ENCODE measurements at regions not wholly inside any gene's neighbourhood (a gene's known extent, or its start where the extent isn't known, plus 50 kb on each side); places are given as distances from the start of the nearest gene placed in this dataset.
A peak's percentile ranks its signal among the peaks of the same experiment; 100 is the strongest.

DNA sequence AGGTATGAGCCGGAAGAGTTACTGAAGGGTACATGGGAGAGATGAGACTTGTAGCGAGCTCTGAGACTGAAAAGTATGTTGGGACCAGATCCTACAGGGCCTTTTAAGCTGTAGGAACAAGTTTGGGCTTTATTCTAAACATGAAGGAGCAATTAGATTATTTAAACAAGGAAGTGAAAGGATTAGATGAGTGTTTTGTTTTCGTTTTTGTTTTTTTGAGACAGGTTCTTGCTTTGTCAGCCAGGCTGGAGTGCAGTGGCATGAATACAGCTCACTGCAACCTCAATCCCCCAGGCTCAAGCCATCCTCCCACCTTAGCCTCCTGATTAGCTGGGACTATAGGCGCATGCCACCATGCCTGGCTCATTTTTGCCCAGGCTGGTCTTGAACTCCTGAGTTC is 110.7 kb downstream of the C1D start:
- no peak overlapping the region for H3K27ac Mint-ChIP-seq
- ATAC-seq (ENCODE audit: low read depth) (no peak), DNase-seq (ENCODE audit: low spot score in 2 of 2) (no peak)
- H3K36me3 Mint-ChIP-seq = no peaks in the 10 kb centered on the region
- no peak overlapping the region for H3K4me3 Mint-ChIP-seq
- H3K9me3 Mint-ChIP-seq = no peaks in the 10 kb centered on the region
- peaks cover 12% of the 10 kb centered on the region for H3K27me3 Mint-ChIP-seq
- H3K4me1 Mint-ChIP-seq = peaks cover 12% of the 10 kb centered on the region

DNA sequence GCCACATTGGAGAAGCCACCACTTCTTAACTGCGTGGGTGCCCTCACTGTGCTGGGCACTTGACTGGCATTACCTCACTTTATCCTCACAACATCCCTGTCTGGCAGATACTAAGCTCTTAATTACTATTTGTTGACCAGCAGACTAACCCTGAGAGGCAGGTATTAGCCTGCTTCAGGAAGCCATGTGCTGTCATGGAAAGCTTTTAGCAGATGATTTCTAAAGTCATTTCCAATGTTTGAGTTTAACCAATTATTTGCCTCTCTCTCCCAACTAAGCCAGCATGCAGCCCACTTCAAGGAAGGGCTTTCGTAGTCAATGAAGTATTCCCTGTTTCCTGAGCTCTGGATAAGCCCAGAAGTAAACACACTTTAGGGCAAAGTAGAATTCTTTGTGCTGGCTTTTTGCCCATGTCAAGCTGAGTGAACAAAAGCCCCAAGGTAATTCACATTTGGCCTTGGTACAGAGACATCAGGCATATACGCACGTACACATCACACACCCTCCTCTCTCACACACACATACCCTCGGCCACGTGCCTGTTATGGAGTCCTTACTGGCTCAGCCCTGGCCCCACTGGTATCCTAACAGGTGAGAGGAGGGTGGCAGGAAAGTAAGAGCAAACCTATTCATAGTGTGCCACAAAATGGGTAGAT is 108.6 kb downstream of the C1D start:
- H3K36me3 Mint-ChIP-seq = no peaks in the 10 kb centered on the region
- H3K4me1 Mint-ChIP-seq = peaks cover 12% of the 10 kb centered on the region
- ATAC-seq (ENCODE audit: low read depth) (no peak), DNase-seq (ENCODE audit: low spot score in 2 of 2) (no peak)
- H3K27ac Mint-ChIP-seq = no peak overlapping the region
- no peak overlapping the region for H3K4me3 Mint-ChIP-seq
- H3K27me3 Mint-ChIP-seq = peaks cover 11% of the 10 kb centered on the region
- H3K9me3 Mint-ChIP-seq = peaks cover 1% of the 10 kb centered on the region

DNA sequence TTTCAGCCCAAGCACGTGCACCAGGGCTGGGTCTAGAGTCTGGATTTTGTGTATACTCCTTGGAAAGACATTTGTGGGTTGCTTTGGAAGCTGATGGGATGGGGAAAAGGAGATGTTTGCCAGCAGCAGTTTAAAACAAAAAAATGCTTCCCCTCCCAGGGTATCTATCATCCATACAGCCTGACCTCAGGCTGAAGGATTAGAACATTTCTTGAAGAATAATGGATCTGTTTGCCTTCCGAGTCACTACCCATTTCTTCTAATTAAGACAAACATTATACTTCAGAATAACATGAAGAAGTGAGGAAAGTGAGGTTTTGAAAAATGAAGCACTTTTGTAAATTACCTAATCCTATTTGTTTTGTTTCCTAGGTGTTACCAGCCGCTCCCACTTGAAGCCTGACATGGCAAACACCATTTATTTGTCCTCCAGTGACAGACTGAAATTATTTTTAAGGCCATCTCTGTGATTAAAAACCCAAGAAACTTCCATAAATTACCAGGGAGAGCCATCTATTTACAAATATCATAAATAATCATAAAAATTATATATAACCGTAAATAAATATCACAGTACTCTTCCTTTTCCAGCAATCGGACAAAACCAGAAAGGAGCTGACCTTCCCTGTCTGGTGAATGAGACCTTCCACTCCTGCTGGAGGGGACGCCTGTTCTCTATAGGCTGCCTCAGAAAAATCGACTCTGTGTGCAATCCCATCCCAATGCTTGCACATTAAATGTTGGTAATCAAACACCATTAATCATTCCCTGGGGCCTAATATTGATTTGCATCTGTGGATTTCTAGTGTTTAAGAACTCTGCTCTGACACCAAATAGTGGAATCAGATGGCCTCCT is 106.8 kb downstream of the C1D start:
- DNase-seq (ENCODE audit: low spot score in 2 of 2) (no peak), ATAC-seq (ENCODE audit: low read depth) (no peak)
- Mint-ChIP-seq H3K4me1 (peaks cover 8% of the 10 kb centered on the region), H3K36me3 (no peaks in the 10 kb centered on the region), H3K9me3 (peaks cover 4% of the 10 kb centered on the region), H3K27me3 (peaks cover 12% of the 10 kb centered on the region), H3K4me3 (no peak overlapping the region), H3K27ac (no peak overlapping the region)

DNA sequence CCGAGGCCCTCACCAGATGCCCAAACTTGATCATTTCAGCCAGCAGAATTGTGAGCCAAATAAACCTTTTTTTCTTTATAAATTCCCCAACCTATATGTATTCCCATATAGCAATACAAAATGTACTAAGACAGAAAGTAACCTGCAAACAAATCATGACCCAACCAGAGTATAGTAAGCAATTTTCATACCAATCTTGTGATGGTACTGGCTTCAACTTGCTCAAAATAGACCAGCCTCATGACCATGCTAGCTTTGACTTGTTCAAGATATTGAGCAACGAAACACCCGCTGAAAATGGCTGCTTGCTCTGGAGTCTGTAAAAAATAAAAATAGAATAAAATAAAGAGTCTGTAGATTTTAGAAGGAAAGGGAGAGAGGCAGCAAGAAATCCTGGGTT is 97.6 kb downstream of the C1D start:
- peaks cover 2% of the 10 kb centered on the region for H3K27me3 Mint-ChIP-seq
- H3K9me3 Mint-ChIP-seq = no peaks in the 10 kb centered on the region
- no peak for DNase-seq (ENCODE audit: low spot score in 2 of 2)
- H3K4me1 Mint-ChIP-seq = no peaks in the 10 kb centered on the region
- no peaks in the 10 kb centered on the region for H3K36me3 Mint-ChIP-seq
- H3K27ac Mint-ChIP-seq = no peak overlapping the region
- no peak overlapping the region for H3K4me3 Mint-ChIP-seq
- no peak for ATAC-seq (ENCODE audit: low read depth)

DNA sequence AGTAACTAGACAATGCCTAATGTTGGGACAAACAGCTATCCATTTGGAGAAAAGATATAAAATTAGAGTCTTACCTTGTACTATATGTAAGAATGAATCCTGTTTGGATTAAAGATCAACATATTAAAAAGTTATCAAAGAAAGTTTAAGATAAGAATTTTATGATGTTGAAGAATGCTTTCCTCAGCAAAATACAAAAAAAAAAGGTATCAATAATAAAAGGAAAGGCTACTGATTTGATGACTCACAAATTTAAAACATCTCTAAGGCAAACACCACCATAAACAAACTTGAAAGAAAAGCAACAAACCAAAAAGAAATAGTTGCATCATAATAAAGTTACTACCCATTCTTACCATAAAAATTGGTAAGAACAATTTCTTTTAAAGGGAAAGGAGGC is 92.7 kb downstream of the C1D start:
- ATAC-seq (ENCODE audit: low read depth) (no peak), DNase-seq (ENCODE audit: low spot score in 2 of 2) (no peak)
- no peaks in the 10 kb centered on the region for H3K36me3 Mint-ChIP-seq
- H3K4me3 Mint-ChIP-seq = no peak overlapping the region
- no peaks in the 10 kb centered on the region for H3K9me3 Mint-ChIP-seq
- peaks cover 3% of the 10 kb centered on the region for H3K27me3 Mint-ChIP-seq
- peaks cover 2% of the 10 kb centered on the region for H3K4me1 Mint-ChIP-seq
- H3K27ac Mint-ChIP-seq = no peak overlapping the region

DNA sequence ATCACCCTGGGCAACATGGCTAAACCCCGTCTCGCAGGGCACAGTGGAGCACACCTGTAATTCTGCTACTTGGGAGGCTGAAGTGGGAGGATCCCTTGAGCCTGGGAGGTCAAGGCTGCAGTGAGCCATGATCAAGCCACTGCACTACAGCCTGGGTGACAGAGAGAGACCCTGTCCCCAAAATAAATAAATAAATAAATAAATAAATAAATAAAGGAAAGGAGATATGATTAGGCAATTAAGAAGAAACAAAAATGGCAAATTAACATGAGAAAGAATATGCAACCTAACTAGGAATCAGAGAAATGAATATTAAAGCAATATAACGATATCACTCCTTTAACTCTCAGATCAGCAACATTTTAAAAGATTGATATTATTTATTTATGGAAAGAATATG is 92.3 kb downstream of the C1D start:
- Mint-ChIP-seq H3K36me3 (no peaks in the 10 kb centered on the region), H3K4me3 (no peak overlapping the region), H3K27ac (no peak overlapping the region), H3K9me3 (no peaks in the 10 kb centered on the region), H3K4me1 (peaks cover 4% of the 10 kb centered on the region), H3K27me3 (peaks cover 3% of the 10 kb centered on the region)
- DNase-seq (ENCODE audit: low spot score in 2 of 2) = no peak
- no peak for ATAC-seq (ENCODE audit: low read depth)

DNA sequence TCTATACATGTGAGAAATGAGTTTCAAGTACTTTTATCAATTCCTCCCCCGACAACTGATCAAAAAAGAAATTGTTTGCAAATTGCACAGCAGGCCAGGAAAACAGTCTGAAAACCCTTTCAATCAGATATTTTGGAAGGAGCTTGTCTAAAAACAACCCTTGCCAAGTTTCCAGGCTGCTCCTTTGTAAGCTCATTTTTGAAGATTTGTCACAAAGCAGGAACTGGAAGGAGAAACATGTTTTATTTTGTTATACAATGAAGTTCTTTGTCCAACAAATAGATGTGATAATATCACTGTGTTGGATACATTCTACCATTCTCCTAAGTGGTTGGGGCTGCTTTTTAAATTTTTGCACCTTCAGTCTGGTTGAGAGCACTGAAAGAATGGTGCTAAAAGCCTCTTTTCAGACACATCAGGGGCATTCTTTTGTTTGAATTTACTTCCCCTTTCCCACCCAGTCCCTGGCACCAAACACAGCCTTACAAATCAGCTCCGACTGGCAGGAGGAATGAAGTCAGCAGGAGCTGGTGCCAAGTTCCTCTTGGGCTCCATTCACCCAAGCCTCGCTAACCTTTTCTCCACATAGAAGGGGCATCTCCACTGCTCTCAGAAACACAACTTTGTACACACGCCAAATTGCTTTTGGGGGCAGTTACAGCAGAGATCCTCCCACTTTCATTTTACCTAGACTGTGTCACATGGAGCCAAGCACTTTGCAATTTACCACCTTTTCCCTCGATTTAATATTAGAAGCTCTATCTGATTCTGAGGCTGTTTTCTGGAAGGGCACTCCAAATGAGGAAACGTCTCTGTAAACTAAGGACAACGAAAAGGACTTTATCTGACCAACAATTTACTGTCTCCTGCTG is 88.0 kb downstream of the C1D start:
- H3K9me3 Mint-ChIP-seq = no peaks in the 10 kb centered on the region
- H3K4me1 Mint-ChIP-seq = peaks cover 4% of the 10 kb centered on the region
- ATAC-seq (ENCODE audit: low read depth) (no peak), DNase-seq (ENCODE audit: low spot score in 2 of 2) (no peak)
- peaks cover 1% of the 10 kb centered on the region for H3K27me3 Mint-ChIP-seq
- H3K4me3 Mint-ChIP-seq = peak overlapping the region; percentile 61
- peak overlapping the region; percentile 19 for H3K27ac Mint-ChIP-seq
- no peaks in the 10 kb centered on the region for H3K36me3 Mint-ChIP-seq

DNA sequence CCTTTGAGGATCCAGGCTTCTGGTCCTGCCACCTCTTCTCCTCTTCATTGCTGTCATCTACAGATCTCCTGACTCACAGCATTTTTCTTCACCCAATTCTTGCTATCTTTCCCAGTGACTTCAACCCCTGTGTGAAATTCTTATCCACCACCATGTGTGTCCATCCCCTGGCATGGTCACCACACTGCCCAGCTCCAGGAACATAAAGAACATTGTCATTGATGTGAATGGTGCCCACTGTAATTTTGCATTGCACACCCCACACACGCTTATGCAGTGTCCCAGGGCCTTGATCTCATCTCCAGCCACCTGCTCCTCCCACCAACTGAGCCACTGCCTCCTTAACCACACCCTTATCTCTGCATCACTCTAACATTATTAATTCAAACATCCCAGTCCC is 85.3 kb downstream of the C1D start:
- H3K27me3 Mint-ChIP-seq = peaks cover 3% of the 10 kb centered on the region
- H3K27ac Mint-ChIP-seq = no peak overlapping the region
- no peak overlapping the region for H3K4me3 Mint-ChIP-seq
- no peaks in the 10 kb centered on the region for H3K36me3 Mint-ChIP-seq
- DNase-seq (ENCODE audit: low spot score in 2 of 2) (no peak), ATAC-seq (ENCODE audit: low read depth) (no peak)
- peaks cover 2% of the 10 kb centered on the region for H3K9me3 Mint-ChIP-seq
- H3K4me1 Mint-ChIP-seq = peaks cover 4% of the 10 kb centered on the region

DNA sequence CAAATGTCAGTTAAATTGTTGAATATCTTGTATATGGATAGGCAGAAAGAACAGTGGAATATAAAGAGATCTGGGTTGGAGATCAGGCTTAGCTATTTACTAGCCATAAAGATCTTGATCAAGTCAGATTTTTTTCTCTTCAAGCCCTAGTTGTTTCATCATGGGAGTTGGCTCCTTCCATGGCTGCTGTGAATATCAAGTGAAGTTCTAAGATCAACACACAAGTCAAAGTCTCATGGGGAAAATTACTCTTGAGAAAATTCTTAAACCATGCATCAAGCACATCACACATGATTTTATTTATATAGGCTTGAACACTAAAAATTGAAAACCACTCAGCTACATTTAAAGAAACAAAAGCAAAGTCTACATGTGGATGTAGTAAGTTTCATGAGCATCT is 79.8 kb downstream of the C1D start:
- Mint-ChIP-seq H3K27ac (no peak overlapping the region), H3K4me3 (no peak overlapping the region), H3K9me3 (peaks cover 2% of the 10 kb centered on the region), H3K36me3 (no peaks in the 10 kb centered on the region), H3K4me1 (no peaks in the 10 kb centered on the region), H3K27me3 (peaks cover 8% of the 10 kb centered on the region)
- DNase-seq (ENCODE audit: low spot score in 2 of 2) = no peak
- no peak for ATAC-seq (ENCODE audit: low read depth)

DNA sequence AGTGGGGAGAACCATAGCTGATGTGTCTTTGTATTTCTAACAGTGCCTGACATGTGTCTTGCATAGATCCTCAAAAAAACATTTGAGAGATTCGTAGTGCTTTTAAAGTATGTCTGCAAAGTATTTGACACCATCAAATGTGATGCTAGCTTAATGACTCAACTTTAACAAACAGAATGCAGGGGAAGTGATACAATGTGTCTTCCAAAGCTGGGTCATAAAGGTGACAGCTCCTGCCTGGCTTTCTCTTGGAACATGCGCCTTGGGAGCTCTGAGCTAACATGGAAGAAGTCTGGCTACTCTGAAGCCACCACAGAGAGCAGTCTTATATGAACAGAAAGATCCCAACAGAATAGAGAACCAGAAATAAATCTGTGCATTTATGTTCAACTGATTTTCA is 78.2 kb downstream of the C1D start:
- DNase-seq (ENCODE audit: low spot score in 2 of 2) = no peak
- no peak for ATAC-seq (ENCODE audit: low read depth)
- Mint-ChIP-seq H3K27me3 (peaks cover 9% of the 10 kb centered on the region), H3K4me1 (no peaks in the 10 kb centered on the region), H3K4me3 (no peak overlapping the region), H3K36me3 (no peaks in the 10 kb centered on the region), H3K27ac (no peak overlapping the region), H3K9me3 (peaks cover 2% of the 10 kb centered on the region)

DNA sequence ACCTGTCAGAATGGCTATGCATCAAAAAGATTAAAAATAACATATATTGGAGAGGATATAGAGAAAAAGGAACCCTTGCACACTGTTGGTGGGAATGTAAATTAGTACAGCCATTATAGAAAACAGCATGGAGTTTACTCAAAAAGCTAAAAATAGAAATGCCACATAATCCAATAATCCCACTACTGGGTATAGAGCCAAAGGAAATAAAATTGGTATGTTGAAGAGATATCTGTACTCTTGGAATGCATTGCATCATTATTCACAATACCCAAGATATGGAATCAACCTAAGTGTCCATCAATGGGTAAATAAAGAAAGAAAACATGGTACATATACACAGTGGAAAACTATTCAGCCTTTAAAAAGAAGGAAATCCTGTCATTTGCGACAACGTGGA is 77.2 kb downstream of the C1D start:
- no peak for ATAC-seq (ENCODE audit: low read depth)
- H3K27me3 Mint-ChIP-seq = peaks cover 9% of the 10 kb centered on the region
- H3K36me3 Mint-ChIP-seq = no peaks in the 10 kb centered on the region
- H3K4me3 Mint-ChIP-seq = no peak overlapping the region
- peaks cover 2% of the 10 kb centered on the region for H3K9me3 Mint-ChIP-seq
- H3K27ac Mint-ChIP-seq = no peak overlapping the region
- DNase-seq (ENCODE audit: low spot score in 2 of 2) = no peak
- peaks cover 1% of the 10 kb centered on the region for H3K4me1 Mint-ChIP-seq

DNA sequence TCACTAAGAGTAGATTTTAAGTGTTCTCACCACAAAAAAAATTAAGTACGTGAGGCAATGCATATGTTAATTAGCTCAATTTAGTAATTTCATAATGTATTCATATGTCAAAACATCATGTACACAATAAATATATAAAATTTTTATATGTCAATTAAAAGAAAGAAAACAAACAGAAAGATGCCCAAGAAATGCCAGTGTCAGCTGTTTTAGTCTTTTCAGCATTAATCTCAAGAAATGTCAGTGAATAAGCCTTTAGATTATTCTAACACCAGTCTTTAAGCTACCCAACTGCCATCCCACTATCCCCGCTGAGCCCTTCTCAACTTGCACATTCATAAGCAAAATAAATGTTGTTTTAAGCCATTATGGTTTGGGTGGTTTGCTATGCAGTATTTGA is 76.5 kb downstream of the C1D start:
- no peak overlapping the region for H3K27ac Mint-ChIP-seq
- no peak overlapping the region for H3K4me3 Mint-ChIP-seq
- no peak for DNase-seq (ENCODE audit: low spot score in 2 of 2)
- H3K9me3 Mint-ChIP-seq = peaks cover 2% of the 10 kb centered on the region
- H3K27me3 Mint-ChIP-seq = peaks cover 9% of the 10 kb centered on the region
- no peaks in the 10 kb centered on the region for H3K36me3 Mint-ChIP-seq
- H3K4me1 Mint-ChIP-seq = peaks cover 4% of the 10 kb centered on the region
- ATAC-seq (ENCODE audit: low read depth) = no peak
